Neural cell (in vitro differentiated cells): ENCODE measurements at regions not wholly inside any gene's neighbourhood (a gene's known extent, or its start where the extent isn't known, plus 50 kb on each side); places are given as distances from the start of the nearest gene placed in this dataset.
"Not testable (repeated sequence)": the region's sequence is repeated elsewhere in the genome, so short reads cannot be mapped to it uniquely, and the experiment has no call there.

Source experiments
- H2AFZ ChIP-seq: fragments of 200-600, 300-800 bp; sonication (generic), shearing (Covaris generic); 2 replicates; pipeline ENCODE4 v1.6.0; 2014; ENCODE audit warnings: low read depth, mild to moderate bottlenecking, antibody characterized with exemption, low read length, moderate library complexity
- H3F3A ChIP-seq: fragments of 200-600 bp; shearing (Covaris generic); 2 replicates; pipeline ENCODE4 v1.6.1; 2016; ENCODE audit warnings: mild to moderate bottlenecking, moderate library complexity, mixed read lengths, antibody characterized with exemption, low read length; ENCODE audit not compliant: insufficient read depth, poor library complexity, severe bottlenecking
- H3K27ac ChIP-seq: fragments of 200-600, 300-800 bp; sonication (generic), shearing (Covaris generic); 2 replicates; pipeline ENCODE4 v1.5.1; 2014; ENCODE audit warnings: mild to moderate bottlenecking, low read length, moderate library complexity
- H3K27me3 ChIP-seq: fragments of 300-800, 200-600 bp; sonication (generic), shearing (Covaris generic); 2 replicates; pipeline ENCODE4 v1.6.0; 2014; ENCODE audit warnings: mild to moderate bottlenecking, low read depth, low read length, moderate library complexity; ENCODE audit not compliant: insufficient read depth
- H3K36me3 ChIP-seq: fragments of 300-800, 200-600 bp; sonication (generic), shearing (Covaris generic); 2 replicates; pipeline ENCODE4 v1.5.1; 2014; ENCODE audit warnings: mild to moderate bottlenecking, antibody characterized with exemption, low read length, moderate library complexity; ENCODE audit not compliant: insufficient read depth
- H3K4me2 ChIP-seq: fragments of 300-800, 200-600 bp; sonication (generic), shearing (Covaris generic); 2 replicates; pipeline ENCODE4 v1.6.0; 2014; ENCODE audit warnings: mild to moderate bottlenecking, low read length
- H3K4me3 ChIP-seq: fragments of 300-800, 200-600 bp; sonication (generic), shearing (Covaris generic); 2 replicates; pipeline ENCODE4 v1.5.1; 2014; ENCODE audit warnings: mild to moderate bottlenecking, low read length, moderate library complexity
- H3K79me2 ChIP-seq: fragments of 200-600 bp; shearing (Covaris generic); replicated peaks from 2 replicates; pipeline ENCODE4 v1.6.0; 2014; ENCODE audit warnings: mild to moderate bottlenecking, low read length, moderate library complexity; ENCODE audit not compliant: insufficient read depth
- H3K9ac ChIP-seq: fragments of 300-800, 200-600 bp; sonication (generic), shearing (Covaris generic); 2 replicates; pipeline ENCODE4 v1.6.1; 2016; ENCODE audit warnings: mild to moderate bottlenecking, low read length, mixed read lengths
- H3K9me2 ChIP-seq: fragments of 200-600 bp; shearing (Covaris generic); 2 replicates; pipeline ENCODE4 v1.6.1; 2016; ENCODE audit warnings: mild to moderate bottlenecking, low read length, mixed read lengths; ENCODE audit not compliant: insufficient read depth
- H3K9me3 ChIP-seq: fragments of 200-600, 300-800 bp; sonication (generic), shearing (Covaris generic); 2 replicates; pipeline ENCODE4 v1.6.1; 2016; ENCODE audit warnings: mild to moderate bottlenecking, mixed run types, low read length, moderate library complexity, mixed read lengths
- H4K20me1 ChIP-seq: fragments of 200-600 bp; shearing (Covaris generic); 2 replicates; pipeline ENCODE4 v1.6.1; 2016; ENCODE audit warnings: mild to moderate bottlenecking, mixed run types; ENCODE audit not compliant: insufficient read depth
- CTCF ChIP-seq: fragments of 450-650 bp; IDR thresholded peaks from 2 replicates; pipeline ENCODE4 v1.5.1; 2014; ENCODE audit warnings: antibody characterized with exemption, mild to moderate bottlenecking, moderate library complexity; ENCODE audit not compliant: poor library complexity, severe bottlenecking
- EP300 ChIP-seq: fragments of 450-650 bp; conservative IDR thresholded peaks from 2 replicates; pipeline ENCODE4 v1.6.1; 2014; ENCODE audit warnings: antibody characterized with exemption, mild to moderate bottlenecking, moderate library complexity; ENCODE audit not compliant: poor library complexity, severe bottlenecking
- EZH2 ChIP-seq: fragments of 200-600, 300-800 bp; shearing (Covaris generic), sonication (generic); IDR thresholded peaks from 2 replicates; pipeline ENCODE4 v1.6.1; 2014; ENCODE audit warnings: antibody characterized with exemption, low read length, borderline replicate concordance, mild to moderate bottlenecking; ENCODE audit not compliant: insufficient read depth, poor library complexity, severe bottlenecking
- MXI1 ChIP-seq: fragments of 450-650 bp; conservative IDR thresholded peaks from 2 replicates; pipeline ENCODE4 v1.6.1; 2014; ENCODE audit warnings: antibody characterized with exemption, mild to moderate bottlenecking; ENCODE audit not compliant: poor library complexity, severe bottlenecking
- POLR2AphosphoS5 ChIP-seq: IDR thresholded peaks from 2 replicates; pipeline ENCODE4 v1.6.1; 2012
- RAD21 ChIP-seq: fragments of 450-650 bp; conservative IDR thresholded peaks from 2 replicates; pipeline ENCODE4 v1.6.1; 2014; ENCODE audit warnings: antibody characterized with exemption, mild to moderate bottlenecking, moderate library complexity
- REST ChIP-seq: IDR thresholded peaks from 2 replicates; pipeline ENCODE4 v1.6.1; 2012; ENCODE audit warnings: borderline replicate concordance
- SMC3 ChIP-seq: fragments of 450-650 bp; conservative IDR thresholded peaks from 2 replicates; pipeline ENCODE4 v1.6.1; 2014; ENCODE audit warnings: antibody characterized with exemption, mild to moderate bottlenecking, moderate library complexity; ENCODE audit not compliant: poor library complexity
- TAF1 ChIP-seq: IDR thresholded peaks from 2 replicates; pipeline ENCODE4 v1.6.1; 2012; ENCODE audit warnings: low read depth

- Histone ChIP-seq H4K20me1 (no peaks in the 10 kb centered on the region), H3K9me3 (no peaks in the 10 kb centered on the region), H3K79me2 (no peaks in the 10 kb centered on the region), H3K4me3 (no peak overlapping the region), H3K36me3 (no peaks in the 10 kb centered on the region), H3K9me2 (no peaks in the 10 kb centered on the region), H3K9ac (no peak overlapping the region), H3K4me2 (no peak overlapping the region), H3F3A (no peaks in the 10 kb centered on the region), H2AFZ (no peak overlapping the region), H3K27me3 (no peaks in the 10 kb centered on the region), H3K27ac (no peak overlapping the region)
- no peak for TF ChIP-seq CTCF
- no peak for TF ChIP-seq REST
- TF ChIP-seq SMC3, result no peak
- TF ChIP-seq EZH2, result no peak
- TF ChIP-seq POLR2AphosphoS5, result no peak
- TF ChIP-seq MXI1, result no peak
- TF ChIP-seq EP300, result no peak
- no peak for TF ChIP-seq TAF1
- TF ChIP-seq RAD21, result no peak
Observed at GRCh38 chr10:84966708-84967441, 638.5 kb downstream of the CCSER2 start.

GRCh38 chr10:84969297-84969696, 640.9 kb downstream of the CCSER2 start:
- not testable (repeated sequence) for H4K20me1 ChIP-seq, H3K27ac ChIP-seq, H3F3A ChIP-seq, H3K36me3 ChIP-seq, H3K4me3 ChIP-seq, H3K4me2 ChIP-seq, H3K9ac ChIP-seq, H2AFZ ChIP-seq, H3K9me3 ChIP-seq, H3K79me2 ChIP-seq, H3K9me2 ChIP-seq, H3K27me3 ChIP-seq

GRCh38 chr10:84987039-84987438, 658.6 kb downstream of the CCSER2 start:
- no peak overlapping the region for H3K9ac ChIP-seq
- H3K9me3 ChIP-seq, result no peaks in the 10 kb centered on the region
- no peak overlapping the region for H3K27ac ChIP-seq
- H3K79me2 ChIP-seq, result no peaks in the 10 kb centered on the region
- H3K9me2 ChIP-seq, result no peaks in the 10 kb centered on the region
- H3K36me3 ChIP-seq, result no peaks in the 10 kb centered on the region
- TF ChIP-seq SMC3 (no peak), EP300 (no peak), MXI1 (no peak), EZH2 (no peak), CTCF (no peak), POLR2AphosphoS5 (no peak), TAF1 (no peak), REST (no peak), RAD21 (no peak)
- H4K20me1 ChIP-seq, result no peaks in the 10 kb centered on the region
- H3K4me2 ChIP-seq, result no peak overlapping the region
- no peak overlapping the region for H2AFZ ChIP-seq
- H3K4me3 ChIP-seq, result no peak overlapping the region
- no peaks in the 10 kb centered on the region for H3K27me3 ChIP-seq
- H3F3A ChIP-seq, result no peaks in the 10 kb centered on the region
